ENCODE measurements at regions not wholly inside any gene's neighbourhood (a gene's known extent, or its start where the extent isn't known, plus 50 kb on each side); places are given as distances from the start of the nearest gene placed in this dataset.

GRCh38 chr3:102085431-102086176 is 236.3 kb downstream of the NFKBIZ start:
- FAIRE-seq = no peak

DNA sequence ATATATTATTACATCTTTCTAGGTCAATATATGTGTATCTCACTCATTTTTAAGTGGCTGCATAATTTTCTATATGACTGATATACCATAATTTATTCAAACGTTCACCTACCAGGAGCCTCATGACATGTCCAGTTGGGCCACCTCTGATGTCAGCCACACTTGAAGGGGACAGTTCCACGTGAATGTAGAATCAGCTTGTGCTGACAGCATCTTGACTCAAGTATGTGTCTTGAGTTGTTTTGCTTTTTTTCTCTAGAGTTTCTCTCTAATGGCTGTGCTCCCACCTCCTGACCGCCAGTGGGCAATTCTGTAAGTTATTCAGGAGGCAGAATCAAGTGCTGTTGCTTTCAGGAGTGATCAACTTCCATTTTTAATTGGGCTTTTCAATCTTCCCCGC is 237.9 kb downstream of the NFKBIZ start:
- no peak for FAIRE-seq

DNA sequence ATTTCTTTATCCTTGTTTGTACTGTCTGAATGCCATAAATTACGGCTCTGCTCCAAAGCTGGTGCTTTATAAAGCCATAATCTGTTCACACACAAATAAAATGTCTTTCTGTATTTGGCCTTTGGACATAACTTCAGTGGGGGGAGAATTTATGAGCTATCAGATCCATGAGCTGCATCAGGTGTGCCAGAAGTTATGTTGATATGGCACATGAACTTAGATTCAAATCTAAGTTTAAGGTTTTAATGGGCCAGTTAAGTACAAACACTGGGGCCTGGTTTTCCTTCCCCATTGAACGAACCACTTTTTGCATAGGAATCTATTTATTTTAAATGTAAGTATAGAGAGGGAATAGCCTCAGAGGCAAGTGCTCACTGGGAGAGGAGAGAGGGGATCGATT is 239.9 kb downstream of the NFKBIZ start:
- peak; percentile 53 for FAIRE-seq

DNA sequence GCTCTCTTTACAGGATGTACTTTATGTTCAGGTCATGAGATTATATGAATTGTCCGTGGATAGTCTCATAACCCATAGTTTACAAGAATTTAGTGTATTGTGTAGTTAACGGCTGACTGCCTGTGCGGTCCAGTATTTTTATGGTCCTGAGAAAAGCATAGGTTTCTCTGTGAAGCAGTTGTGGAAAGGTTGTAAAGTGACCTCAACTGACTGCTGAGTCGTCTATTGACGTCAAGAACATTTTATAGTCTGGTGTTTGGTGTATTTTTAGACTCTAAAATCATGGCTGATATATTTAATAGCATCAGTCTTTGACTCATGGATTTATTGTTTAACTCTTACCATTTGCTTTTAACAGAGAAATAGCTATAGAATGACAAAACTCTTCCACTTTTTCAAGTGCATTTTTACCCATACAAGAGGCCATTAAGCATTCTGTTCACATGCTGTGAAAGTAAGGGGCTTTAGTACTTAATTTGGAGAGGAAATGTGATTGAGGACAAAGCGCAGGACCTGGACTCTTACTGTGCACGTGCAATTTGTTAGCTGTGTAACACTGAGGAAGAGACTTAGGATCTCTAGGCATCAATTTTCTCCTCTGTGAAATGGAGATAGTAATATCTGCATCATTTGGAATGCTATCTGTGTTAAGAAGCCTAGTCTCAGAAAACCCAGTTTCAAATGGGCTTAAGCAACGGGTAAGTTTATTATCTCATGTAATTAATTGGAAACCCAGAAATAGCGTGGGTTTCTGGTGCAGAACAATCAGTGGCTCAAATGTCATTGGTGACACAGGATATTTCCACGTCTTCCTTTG is 240.8 kb downstream of the NFKBIZ start:
- FAIRE-seq = peak; percentile 87

DNA sequence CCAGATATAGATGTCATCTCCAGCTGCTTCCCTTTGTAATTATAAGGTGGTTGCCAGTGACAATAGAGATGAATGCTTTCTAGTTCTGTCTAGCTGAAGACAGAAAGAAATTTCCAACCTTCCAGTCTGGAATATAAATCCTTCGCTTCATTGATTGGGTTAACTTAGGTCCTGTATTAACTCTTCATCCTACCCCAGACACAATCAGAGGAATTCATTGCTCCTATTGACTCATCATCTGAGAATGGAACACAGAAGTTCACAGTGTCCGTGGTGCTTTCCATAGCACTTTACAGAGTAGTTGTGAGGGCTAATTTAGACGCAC is 241.4 kb downstream of the NFKBIZ start:
- FAIRE-seq = no peak

- no peak for FAIRE-seq
Measured at GRCh38 chr3:102091358-102091757, 242.0 kb downstream of the NFKBIZ start.

GRCh38 chr3:102092617-102093466 is 243.5 kb downstream of the NFKBIZ start:
- FAIRE-seq = no peak

GRCh38 chr3:102094506-102094905 is 245.2 kb downstream of the NFKBIZ start:
- FAIRE-seq = no peak

DNA sequence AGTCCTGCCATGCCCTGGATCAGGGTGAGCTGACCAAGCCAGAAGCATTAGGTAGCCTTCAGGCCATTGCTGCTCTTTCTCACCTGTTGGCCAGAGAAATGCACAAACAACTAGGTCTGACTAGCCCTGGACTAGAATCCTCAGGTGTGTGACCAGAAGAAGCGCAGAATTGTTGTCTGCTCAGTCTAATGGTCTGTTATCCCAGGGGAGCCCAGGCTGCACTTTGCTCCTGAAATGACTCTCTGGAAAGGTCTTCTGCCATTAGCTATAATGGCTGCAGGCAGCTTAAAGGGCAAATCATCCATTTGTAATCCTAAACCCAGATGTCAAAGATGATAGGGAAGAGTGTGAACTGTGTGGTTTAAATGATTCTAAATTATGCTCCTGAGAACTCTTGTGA is 246.1 kb downstream of the NFKBIZ start:
- FAIRE-seq = no peak

DNA sequence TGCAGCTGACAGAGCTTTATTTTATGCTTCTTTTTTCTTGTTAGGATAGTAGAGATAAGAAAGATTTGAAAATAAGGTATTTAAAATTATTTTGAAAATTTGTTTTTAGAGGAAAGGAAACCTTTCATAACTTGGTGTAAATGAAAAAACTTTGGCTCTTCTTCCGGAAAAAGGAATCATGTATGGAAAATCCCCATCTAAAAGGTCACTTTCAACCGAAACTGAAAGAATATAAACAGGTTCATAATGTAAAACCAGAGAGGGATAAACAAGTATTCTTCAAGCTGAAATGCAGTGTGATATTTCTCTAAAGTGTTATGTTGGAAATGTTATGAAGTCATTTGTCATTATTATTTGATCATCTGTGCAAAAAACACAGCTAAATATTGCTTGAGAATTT is 246.8 kb downstream of the NFKBIZ start:
- FAIRE-seq = no peak

- FAIRE-seq = no peak
Measured at GRCh38 chr3:102098130-102098885, 249.0 kb downstream of the NFKBIZ start.

- FAIRE-seq = no peak
Measured at GRCh38 chr3:102099913-102100312, 250.6 kb downstream of the NFKBIZ start.

DNA sequence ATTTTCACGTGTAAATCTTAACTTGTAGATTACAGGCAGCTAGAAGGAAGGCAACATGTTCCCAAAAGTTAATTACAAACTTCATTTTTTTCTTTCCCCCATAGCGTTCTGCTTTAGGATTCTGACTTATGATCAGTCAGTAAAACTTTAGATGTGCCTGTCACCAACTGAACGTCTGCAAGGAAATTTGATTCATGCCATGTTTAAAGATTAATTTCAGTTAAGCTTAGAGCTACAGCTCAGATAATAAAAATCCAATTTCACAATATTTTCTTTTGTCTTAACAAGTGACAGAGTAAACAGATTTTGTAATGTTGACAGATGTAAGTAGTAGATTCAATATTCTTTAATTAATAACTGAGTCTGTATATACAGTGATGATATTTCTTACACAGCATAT is 253.1 kb downstream of the NFKBIZ start:
- peak; percentile 33 for FAIRE-seq

DNA sequence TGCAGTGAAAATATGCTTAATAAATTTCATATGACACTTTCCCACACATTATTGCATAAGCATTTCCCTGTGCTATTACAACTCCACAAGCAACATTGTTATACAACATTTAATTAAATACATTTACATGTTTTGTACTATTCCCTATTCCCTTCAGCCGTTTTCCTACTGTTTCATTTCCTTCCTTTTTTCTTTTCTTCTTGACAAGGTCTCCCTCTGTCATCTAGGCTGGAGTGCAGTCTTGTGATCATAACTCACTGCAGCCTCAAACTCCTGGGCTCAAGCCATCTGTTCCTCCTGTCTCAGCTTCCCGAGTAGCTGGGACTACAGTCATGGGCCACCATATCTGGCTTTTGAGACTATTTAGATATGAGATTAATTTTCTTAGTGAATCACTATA is 254.7 kb downstream of the NFKBIZ start:
- no peak for FAIRE-seq

- no peak for FAIRE-seq
Measured at GRCh38 chr3:102105193-102105592, 255.9 kb downstream of the NFKBIZ start.

DNA sequence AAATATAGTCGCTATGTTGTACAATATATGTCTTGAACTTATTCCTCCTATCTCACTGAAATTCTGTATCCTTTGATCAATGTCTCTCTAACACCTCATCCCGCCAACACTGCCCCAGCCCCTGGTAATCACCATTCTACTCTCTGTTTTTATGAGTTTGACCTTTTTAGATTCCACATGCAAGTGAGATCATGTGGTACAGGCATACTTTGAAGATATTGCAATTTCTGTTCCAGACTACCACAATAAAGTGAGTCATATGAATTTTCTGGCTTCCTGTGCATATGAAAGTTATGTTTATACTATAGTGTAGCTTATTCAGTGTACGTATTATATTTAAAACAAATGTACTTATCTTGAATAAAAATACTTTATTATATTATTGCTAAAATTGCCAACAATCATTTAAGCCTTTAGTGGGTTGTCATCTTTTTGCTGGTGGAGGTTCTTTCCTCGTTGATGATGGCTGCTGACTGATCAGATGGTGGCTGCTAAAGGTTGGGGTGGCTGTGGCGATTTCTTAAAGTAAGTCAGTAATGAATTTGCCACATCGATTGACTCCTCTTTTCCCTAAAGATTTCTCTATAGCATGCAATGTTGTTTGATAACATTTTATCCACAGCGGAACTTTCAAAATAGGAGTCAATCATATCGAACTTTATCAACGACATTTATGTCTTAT is 257.2 kb downstream of the NFKBIZ start:
- no peak for FAIRE-seq

DNA sequence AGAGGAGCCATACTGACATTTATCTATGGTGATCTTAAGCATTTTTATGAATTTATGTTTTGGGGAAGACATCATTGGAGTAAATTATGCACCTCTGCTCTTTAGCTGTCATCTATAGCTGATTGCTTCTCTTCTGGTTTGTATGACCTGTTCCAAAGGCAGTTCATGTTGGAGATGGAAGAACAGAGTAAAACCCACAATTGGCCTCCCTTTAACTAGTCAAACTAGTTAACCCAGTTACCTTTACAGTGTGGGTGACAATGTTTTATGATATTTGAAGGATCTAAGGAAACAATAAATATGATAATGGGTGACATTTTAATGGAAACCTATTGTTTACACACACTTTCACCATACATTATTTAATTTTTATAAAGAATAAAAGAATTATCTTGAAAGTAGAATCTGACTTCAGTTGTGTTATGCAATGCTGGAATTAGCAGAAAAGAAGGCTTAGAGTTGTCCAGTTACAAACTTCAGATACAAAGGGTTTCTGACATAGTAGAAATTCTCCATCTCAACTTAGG is 263.5 kb downstream of the NFKBIZ start:
- FAIRE-seq = no peak

GRCh38 chr3:102113421-102114041 is 264.2 kb downstream of the NFKBIZ start:
- no peak for FAIRE-seq

GRCh38 chr3:102114264-102114979 is 265.1 kb downstream of the NFKBIZ start:
- no peak for FAIRE-seq

GRCh38 chr3:102122527-102122926 is 273.2 kb downstream of the NFKBIZ start:
- FAIRE-seq = no peak
